Psoas muscle (tissue), 7 donors: ENCODE measurements at regions not wholly inside any gene's neighbourhood (a gene's known extent, or its start where the extent isn't known, plus 50 kb on each side); places are given as distances from the start of the nearest gene placed in this dataset.

Experiments
- ATAC-seq, 4 donors: fragments of 200-7000 bp; cut with Tn5 transposase; one replicate each; pipeline ENCODE4 v1.9.1; 2020; ENCODE audit warnings: moderate library complexity in 3 of 4, mild to moderate bottlenecking in 2 of 4
- DNase-seq, 2 donors: peaks; one replicate each; pipeline ENCODE4 v3.0.0-alpha.2; 2020
- H3K27ac ChIP-seq: fragments of 200-600 bp; one replicate; pipeline ENCODE4 v1.8.0; 2022
- H3K27me3 ChIP-seq, 3 donors: fragments of 200-600 bp in 1 of 3; one replicate each; pipeline versions ENCODE4 v1.6.1 to v1.8.0; 2013 to 2022; ENCODE audit warnings: low read length in 2 of 3, mild to moderate bottlenecking in 2 of 3, moderate library complexity in 1 of 3; ENCODE audit not compliant: insufficient read depth in 3 of 3
- H3K36me3 ChIP-seq, 2 donors: fragments of 200-600 bp in 1 of 2; one replicate each; pipeline versions ENCODE4 v1.6.1 to v1.8.0; 2013 to 2022; ENCODE audit warnings: low read depth in 1 of 2, mild to moderate bottlenecking in 1 of 2, moderate library complexity in 1 of 2; ENCODE audit not compliant: insufficient read depth in 1 of 2
- H3K4me1 ChIP-seq: fragments of 200-600 bp; one replicate; pipeline ENCODE4 v1.8.0; 2022
- H3K4me3 ChIP-seq: fragments of 200-600 bp; one replicate; pipeline ENCODE4 v1.8.0; 2022; ENCODE audit warnings: mild to moderate bottlenecking
- H3K9me3 ChIP-seq: fragments of 200-600 bp; one replicate; pipeline ENCODE4 v1.8.0; 2022
- CTCF ChIP-seq: fragments of 200-600 bp; IDR thresholded peaks from one replicate; pipeline ENCODE4 v1.8.0; 2022; ENCODE audit warnings: antibody characterized with exemption
- WGBS, 3 donors: extraction: QIAGEN DNeasy Blood & Tissue Kit; methylation state at CpG; one replicate each; pipeline versions ENCODE4 v1.1.6 to v1.1.7; 2013; 5-methylcytosine and 5-hydroxymethylcytosine counted together
- intact Hi-C, 2 donors: fragments of 100-400 bp; cut with DNase I; formaldehyde crosslinking; loops; one replicate each; pipeline versions ENCODE4 v1.11.0 to v1.14.2; 2022
- donor health status: healthy with polysubstance abuse.
- donor health status: DM: no; HTN: no; CAD: no; lungs with moderate emphysema.
- donor health status: Bipolar disorder and iron deficiency.
- donor health status: healthy.
- donor health status: DM: yes; HTN: yes; CAD: no.
- donor health status: DM: no; HTN: no; CAD: no.
- donor health status: DM: yes; HTN: yes; CAD: no.

DNA sequence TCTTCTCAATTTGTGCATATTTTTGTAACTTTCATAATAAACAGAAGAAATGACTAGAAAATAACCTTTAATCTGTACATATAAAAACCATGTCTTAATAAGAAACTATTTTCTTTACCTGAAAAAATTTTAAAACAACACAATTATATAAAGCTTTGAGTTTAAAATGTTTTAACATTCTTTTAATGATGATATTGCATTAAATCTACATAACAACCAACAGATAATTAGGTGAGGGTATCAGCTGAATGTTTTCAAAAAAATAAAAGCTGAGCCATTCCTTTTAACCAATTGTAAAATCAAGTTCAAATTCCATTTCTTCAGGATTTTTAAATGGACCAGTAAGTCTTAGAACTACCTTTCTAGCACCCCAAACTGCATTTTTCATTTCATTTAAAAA lies 1185.0 kb upstream of the CITED2 start:
- Histone ChIP-seq H3K36me3 (no peaks in the 10 kb centered on the region), H3K9me3 (no peaks in the 10 kb centered on the region), H3K4me1 (no peaks in the 10 kb centered on the region), H3K27ac (no peak overlapping the region), H3K27me3 (no peaks in the 10 kb centered on the region), H3K4me3 (no peak overlapping the region)
- no peak for DNase-seq
- no peak for TF ChIP-seq CTCF
- ATAC-seq = no peak
- intact Hi-C loops = no loop called here

DNA sequence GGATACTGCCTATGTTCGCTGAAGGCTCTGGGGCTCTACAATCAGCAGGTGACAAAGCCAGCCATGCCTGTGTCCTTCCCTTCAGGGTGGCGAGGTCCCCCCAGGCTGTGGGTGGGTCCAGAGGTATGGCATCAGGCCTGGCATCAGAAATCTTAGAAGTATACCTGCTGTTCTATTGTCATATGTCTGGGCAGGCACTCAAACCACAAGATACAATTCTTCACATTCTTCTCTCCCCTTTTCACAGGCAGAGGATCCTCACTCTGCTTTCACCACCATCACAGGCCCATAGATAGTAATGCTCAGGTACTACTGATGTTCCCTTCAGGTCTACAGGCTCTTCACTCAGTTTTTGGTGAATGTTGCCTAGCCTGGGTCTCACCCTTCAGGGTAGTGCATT lies 1180.0 kb upstream of the CITED2 start:
- intact Hi-C loops = no loop called here
- WGBS, 3 donors = 96 to 100% (median 98%) methylated on average over 2 of the region's 2 CpGs
- Histone ChIP-seq H3K4me1 (no peaks in the 10 kb centered on the region), H3K27ac (no peak overlapping the region), H3K36me3 (no peaks in the 10 kb centered on the region), H3K9me3 (peaks cover 4% of the 10 kb centered on the region), H3K27me3 (no peaks in the 10 kb centered on the region), H3K4me3 (no peak overlapping the region)
- no peak for TF ChIP-seq CTCF
- no peak for DNase-seq
- ATAC-seq = no peak

DNA sequence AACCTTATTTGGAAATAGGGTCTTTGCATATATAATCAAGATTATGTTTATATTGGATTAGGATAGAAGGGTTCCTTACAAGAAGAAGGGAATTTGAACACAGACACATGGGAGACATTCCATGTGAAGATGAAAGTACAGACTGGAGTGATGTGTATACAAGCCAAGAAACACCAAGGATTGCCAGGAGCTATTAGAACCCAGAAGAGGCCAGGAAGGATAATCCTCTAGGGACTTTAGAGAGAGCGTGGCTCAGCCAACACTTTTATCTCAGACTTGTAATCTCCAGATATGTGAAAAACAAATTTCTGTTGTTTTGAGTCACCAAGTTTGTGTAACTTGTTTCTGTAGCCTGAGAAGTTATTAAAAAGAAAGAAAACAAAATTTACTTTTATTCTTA lies 1173.9 kb upstream of the CITED2 start:
- Histone ChIP-seq H3K36me3 (no peaks in the 10 kb centered on the region), H3K4me1 (no peaks in the 10 kb centered on the region), H3K27ac (no peak overlapping the region), H3K27me3 (no peaks in the 10 kb centered on the region), H3K9me3 (peaks cover 4% of the 10 kb centered on the region), H3K4me3 (no peak overlapping the region)
- 30 to 50% (median 33%) methylated on average over 1 of the region's 1 CpG for whole genome bisulfite sequencing, 3 donors
- DNase-seq (no peak), ATAC-seq (no peak)
- intact Hi-C loops = no loop called here
- TF ChIP-seq CTCF = no peak

- Histone ChIP-seq H3K27me3 (no peaks in the 10 kb centered on the region), H3K9me3 (peaks cover 4% of the 10 kb centered on the region), H3K4me1 (no peaks in the 10 kb centered on the region), H3K36me3 (no peaks in the 10 kb centered on the region), H3K4me3 (no peak overlapping the region), H3K27ac (no peak overlapping the region)
- DNase-seq = no peak
- TF ChIP-seq CTCF = no peak
- WGBS, 3 donors = 71 to 89% (median 83%) methylated on average over 3 of the region's 3 CpGs
- intact Hi-C loops = no loop called here
- no peak for ATAC-seq
These were observed 1172.2 kb upstream of the CITED2 start for GRCh38 chr6:140546640-140547039.

DNA sequence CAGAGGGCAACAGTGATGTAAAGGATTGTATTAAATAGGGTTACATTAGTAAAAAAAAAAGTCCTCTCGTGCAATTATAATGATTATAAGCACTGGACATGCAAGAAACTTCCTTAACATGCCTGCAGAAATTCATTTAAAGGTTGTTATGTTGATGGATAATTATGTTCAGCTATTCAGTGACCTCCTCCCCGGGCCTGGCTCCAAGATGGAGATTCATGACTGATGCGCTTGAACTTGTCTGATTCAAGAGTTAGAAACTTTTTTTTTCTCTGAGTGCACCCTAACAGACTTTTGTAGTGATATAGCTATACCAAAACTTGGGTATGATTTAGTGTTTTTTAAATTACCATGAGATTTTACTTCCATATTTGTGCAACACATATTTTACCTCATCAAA lies 1170.0 kb upstream of the CITED2 start:
- TF ChIP-seq CTCF = no peak
- ATAC-seq (no peak), DNase-seq (no peak)
- Histone ChIP-seq H3K36me3 (no peaks in the 10 kb centered on the region), H3K9me3 (no peaks in the 10 kb centered on the region), H3K4me3 (no peak overlapping the region), H3K27me3 (no peaks in the 10 kb centered on the region), H3K4me1 (no peaks in the 10 kb centered on the region), H3K27ac (no peak overlapping the region)
- WGBS, 3 donors = 88 to 90% (median 90%) methylated on average over 3 of the region's 3 CpGs
- intact Hi-C loops = no loop called here
